HCT116 (cell line): ENCODE measurements at regions not wholly inside any gene's neighbourhood (a gene's known extent, or its start where the extent isn't known, plus 50 kb on each side); places are given as distances from the start of the nearest gene placed in this dataset.

Experiments
- ATAC-seq: fragments of 200-7000 bp; cut with Tn5 transposase; 2 replicates; pipeline ENCODE4 v1.9.1; 2020; ENCODE audit warnings: mild to moderate bottlenecking, moderate library complexity
- BruUV-seq: library from RNA; stranded (reverse); fragments of 400-500 nt; replicated peaks from 2 replicates; lab custom pipeline; 2021; lab: Mats Ljungman, UMichigan
- CTCF ChIA-PET: fragments of 300-600 bp; sonication (Branson Sonifier 250); formaldehyde crosslinking; loops from one replicate; lab custom pipeline; 2021; ENCODE audit warnings: antibody characterized with exemption; lab: Charles Lee
- POLR2A ChIA-PET: fragments of 300-600, 350-600 bp; sonication (Branson Sonifier 250); formaldehyde crosslinking; loops from one replicate; lab custom pipeline; 2021; ENCODE audit warnings: antibody characterized with exemption; lab: Charles Lee
- RAD21 ChIA-PET, 2 experiments: fragments of 300-600 bp; sonication (Branson Sonifier 250); formaldehyde crosslinking; loops; one replicate each; lab custom pipeline; 2023; ENCODE audit warnings: low total read pairs in 2 of 2; ENCODE audit not compliant: uncharacterized antibody in 2 of 2, unreplicated experiment in 2 of 2, low non-redundant PET in 1 of 2; lab: Charles Lee
- DNase-seq: peaks from one replicate; pipeline ENCODE4 v3.0.0-alpha.2; 2010; ENCODE audit warnings: low read depth, low spot score
- H2AFZ ChIP-seq: fragments of 200-600 bp; shearing (Covaris generic), sonication (generic); 2 replicates; pipeline ENCODE4 v1.6.1; 2017; ENCODE audit warnings: low read depth, mixed run types, mixed read lengths, antibody characterized with exemption, low read length; ENCODE audit not compliant: poor library complexity, severe bottlenecking
- H3K27ac ChIP-seq: 2 replicates; pipeline ENCODE4 v1.5.1; 2012; ENCODE audit warnings: low read depth, low read length
- H3K27me3 ChIP-seq: fragments of 200-600 bp; sonication (generic); 2 replicates; pipeline ENCODE4 v1.6.1; 2016; ENCODE audit warnings: mixed run types, low read length, mixed read lengths; ENCODE audit not compliant: insufficient read depth
- H3K36me3 ChIP-seq, 2 experiments: fragments of 200-500 bp in 1 of 2; fragments of 200-600 bp in 1 of 2; sonication (Bioruptor generic) in 1 of 2; sonication (generic) in 1 of 2; 2 replicates each; pipeline versions ENCODE4 v1.5.1 to v1.6.1; 2014 to 2016; ENCODE audit warnings: low read length in 2 of 2, inconsistent platforms in 1 of 2, mixed read lengths in 1 of 2, mixed run types in 1 of 2; ENCODE audit not compliant: insufficient read depth in 2 of 2, control insufficient read depth in 1 of 2
- H3K4me1 ChIP-seq, 2 experiments: fragments of 200-600 bp in 1 of 2; sonication (generic) in 1 of 2; 2 replicates each; pipeline versions ENCODE4 v1.5.1 to v1.6.1; 2012 to 2017; ENCODE audit warnings: low read length in 2 of 2, inconsistent platforms in 1 of 2, mild to moderate bottlenecking in 1 of 2, mixed read lengths in 1 of 2, mixed run types in 1 of 2, moderate library complexity in 1 of 2; ENCODE audit not compliant: insufficient read depth in 2 of 2, control insufficient read depth in 1 of 2
- H3K4me2 ChIP-seq: fragments of 200-600 bp; sonication (generic); 2 replicates; pipeline ENCODE4 v1.6.1; 2017; ENCODE audit warnings: mixed run types, low read length, mixed read lengths
- H3K4me3 ChIP-seq, 2 experiments: fragments of 200-600 bp in 1 of 2; sonication (generic) in 1 of 2; replicated peaks in 1 of 2; 2 replicates each; pipeline ENCODE4 v1.5.1; 2011 to 2016; ENCODE audit warnings: low read length in 2 of 2, control low read depth in 1 of 2, low read depth in 1 of 2, mild to moderate bottlenecking in 1 of 2, mixed read lengths in 1 of 2, mixed run types in 1 of 2
- H3K79me2 ChIP-seq: fragments of 200-600 bp; sonication (generic); 2 replicates; pipeline ENCODE4 v1.6.1; 2017; ENCODE audit warnings: mild to moderate bottlenecking, mixed run types, low read length, moderate library complexity, mixed read lengths; ENCODE audit not compliant: insufficient read depth
- H3K9ac ChIP-seq: fragments of 200-600 bp; sonication (generic); 2 replicates; pipeline ENCODE4 v1.6.1; 2016; ENCODE audit warnings: low read length, mixed read lengths
- H3K9me2 ChIP-seq: fragments of 200-600 bp; sonication (generic), shearing (Covaris generic); 2 replicates; pipeline ENCODE4 v1.6.1; 2017; ENCODE audit warnings: mixed run types, mild to moderate bottlenecking, moderate library complexity; ENCODE audit not compliant: insufficient read depth
- H3K9me3 ChIP-seq, 2 experiments: fragments of 200-500 bp in 1 of 2; fragments of 200-600 bp in 1 of 2; sonication (Bioruptor generic) in 1 of 2; sonication (generic) in 1 of 2; 2 replicates each; pipeline ENCODE4 v1.6.1; 2014 to 2017; ENCODE audit warnings: low read length in 2 of 2, mixed read lengths in 2 of 2, inconsistent platforms in 1 of 2, low read depth in 1 of 2, mild to moderate bottlenecking in 1 of 2, mixed run types in 1 of 2, moderate library complexity in 1 of 2; ENCODE audit not compliant: control insufficient read depth in 1 of 2, insufficient read depth in 1 of 2
- H4K20me1 ChIP-seq: fragments of 200-600 bp; sonication (generic), shearing (Covaris generic); 2 replicates; pipeline ENCODE4 v1.6.1; 2017; ENCODE audit warnings: mixed run types, mild to moderate bottlenecking, moderate library complexity; ENCODE audit not compliant: insufficient read depth
- ATF3 ChIP-seq: IDR thresholded peaks from 2 replicates; pipeline ENCODE4 v1.6.1; 2012
- CEBPB ChIP-seq: IDR thresholded peaks from 2 replicates; pipeline ENCODE4 v1.6.1; 2012; ENCODE audit warnings: low read depth
- FOSL1 ChIP-seq: IDR thresholded peaks from 2 replicates; pipeline ENCODE4 v1.6.1; 2012; ENCODE audit warnings: low read depth
- JUND ChIP-seq: IDR thresholded peaks from 2 replicates; pipeline ENCODE4 v1.6.1; 2012
- POLR2A ChIP-seq: IDR thresholded peaks from 2 replicates; pipeline ENCODE4 v1.7.0; 2011; ENCODE audit warnings: borderline replicate concordance; ENCODE audit not compliant: insufficient read depth, insufficient read length; ENCODE audit errors: extremely low read depth
- POLR2AphosphoS5 ChIP-seq: IDR thresholded peaks from 2 replicates; pipeline ENCODE4 v1.6.1; 2011; ENCODE audit warnings: mild to moderate bottlenecking, low read depth, low read length, moderate library complexity
- REST ChIP-seq: IDR thresholded peaks from 2 replicates; pipeline ENCODE4 v1.6.1; 2012; ENCODE audit warnings: low read depth
- SIN3A ChIP-seq: IDR thresholded peaks from 2 replicates; pipeline ENCODE4 v1.6.1; 2012; ENCODE audit warnings: low read depth
- SP1 ChIP-seq: IDR thresholded peaks from 2 replicates; pipeline ENCODE4 v1.6.1; 2012; ENCODE audit warnings: low read depth
- YY1 ChIP-seq: IDR thresholded peaks from 2 replicates; pipeline ENCODE4 v1.6.1; 2011; ENCODE audit warnings: low read length, low read depth, moderate library complexity, mild to moderate bottlenecking; ENCODE audit not compliant: insufficient replicate concordance; ENCODE audit errors: extremely low read depth
- ZBTB33 ChIP-seq: IDR thresholded peaks from 2 replicates; pipeline ENCODE4 v1.6.1; 2011; ENCODE audit warnings: mild to moderate bottlenecking, low read length, moderate library complexity; ENCODE audit not compliant: insufficient replicate concordance; ENCODE audit errors: extremely low read depth
- intact Hi-C: fragments of 100-400 bp; cut with micrococcal nuclease; formaldehyde crosslinking; loops from 2 replicates; pipeline ENCODE4 v1.10.0; 2022
- TF ChIP-seq, protein P1 (sequence below): IDR thresholded peaks from 2 replicates; pipeline ENCODE4 v1.6.1; 2012

GRCh38 chr6:47169785-47170616 is 127.9 kb upstream of the ADGRF1 start:
- TF ChIP-seq REST = no peak
- Histone ChIP-seq H4K20me1 (no peaks in the 10 kb centered on the region), H3K79me2 (no peaks in the 10 kb centered on the region), H3K9ac (no peak overlapping the region), H2AFZ (no peak overlapping the region), H3K36me3 (no peaks in the 10 kb centered on the region), H3K27me3 (no peaks in the 10 kb centered on the region), H3K4me2 (no peak overlapping the region), H3K9me3 (no peaks in the 10 kb centered on the region), H3K9me2 (no peaks in the 10 kb centered on the region), H3K4me1 (peaks cover 15 to 28% of the 10 kb centered on the region in 2 experiments), H3K4me3 (no peak overlapping the region), H3K27ac (no peak overlapping the region)
- intact Hi-C loops = no loop called here
- RAD21 ChIA-PET = no interaction called here
- CTCF ChIA-PET = no interaction called here
- DNase-seq = no peak
- no TSS peak for BruUV-seq
- POLR2A ChIA-PET = no interaction called here
- no peak for ATAC-seq

- CTCF ChIA-PET = no interaction called here
- TF ChIP-seq POLR2AphosphoS5 = peak; percentile 66
- TF ChIP-seq, protein P1, sequence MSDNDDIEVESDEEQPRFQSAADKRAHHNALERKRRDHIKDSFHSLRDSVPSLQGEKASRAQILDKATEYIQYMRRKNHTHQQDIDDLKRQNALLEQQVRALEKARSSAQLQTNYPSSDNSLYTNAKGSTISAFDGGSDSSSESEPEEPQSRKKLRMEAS = peak; percentile 73
- peak; percentile 95 for TF ChIP-seq SP1
- no peak for TF ChIP-seq ATF3
- TF ChIP-seq YY1 = peak; percentile 11
- peak; percentile 89 for TF ChIP-seq FOSL1
- peak; percentile 98 for TF ChIP-seq CEBPB
- peak; percentile 92 for TF ChIP-seq JUND
- peak; percentile 53 for TF ChIP-seq ZBTB33
- TF ChIP-seq POLR2A = no peak
- TF ChIP-seq SIN3A = peak; percentile 81; the same call in 1 of the 2 replicates
Observed at GRCh38 chr6:47168180-47168579, 126.0 kb upstream of the ADGRF1 start.

More at GRCh38 chr6:47168180-47168579, 126.0 kb upstream of the ADGRF1 start:
- Histone ChIP-seq H3K27me3 (no peaks in the 10 kb centered on the region), H3K27ac (peak overlapping the region; percentile 30; the same call in 1 of the 2 replicates), H3K9me2 (no peaks in the 10 kb centered on the region), H3K36me3 (no peaks in the 10 kb centered on the region), H2AFZ (peak overlapping the region; percentile 58), H3K4me3 (peak overlapping the region in 1 of 2 experiments; percentile 19; a peak in 2 of 4 replicates), H3K4me1 (peaks cover 15 to 33% of the 10 kb centered on the region in 2 experiments), H3K79me2 (no peaks in the 10 kb centered on the region), H3K4me2 (peak overlapping the region; percentile 72), H4K20me1 (no peaks in the 10 kb centered on the region), H3K9me3 (no peaks in the 10 kb centered on the region), H3K9ac (0 out of 2 replicates have a peak overlapping the region, but pooled peaks have one; percentile 1)
- intact Hi-C loops = no loop called here
- ChIA-PET RAD21 (interaction anchor here (0.6 to 1.1 kb wide), 3 partner anchors 32 to 140 kb away, joined by 3 read pairs; no protein-coding TSS in a partner anchor), POLR2A (interaction anchor here (0.7 kb wide), 1 partner anchor 12 kb away, joined by 3 read pairs; no protein-coding TSS in a partner anchor)
- peak; percentile 84 for DNase-seq
- no TSS peak for BruUV-seq
- peak; percentile 98 for ATAC-seq
